Psoas muscle (tissue), 7 donors: ENCODE measurements at regions not wholly inside any gene's neighbourhood (a gene's known extent, or its start where the extent isn't known, plus 50 kb on each side); places are given as distances from the start of the nearest gene placed in this dataset.

Experiments used
- ATAC-seq, 4 donors: fragments of 200-7000 bp; cut with Tn5 transposase; one replicate each; pipeline ENCODE4 v1.9.1; 2020; ENCODE audit warnings: moderate library complexity in 3 of 4, mild to moderate bottlenecking in 2 of 4
- DNase-seq, 2 donors: peaks; one replicate each; pipeline ENCODE4 v3.0.0-alpha.2; 2020
- H3K27ac ChIP-seq: fragments of 200-600 bp; one replicate; pipeline ENCODE4 v1.8.0; 2022
- H3K27me3 ChIP-seq, 3 donors: fragments of 200-600 bp in 1 of 3; one replicate each; pipeline versions ENCODE4 v1.6.1 to v1.8.0; 2013 to 2022; ENCODE audit warnings: low read length in 2 of 3, mild to moderate bottlenecking in 2 of 3, moderate library complexity in 1 of 3; ENCODE audit not compliant: insufficient read depth in 3 of 3
- H3K36me3 ChIP-seq, 2 donors: fragments of 200-600 bp in 1 of 2; one replicate each; pipeline versions ENCODE4 v1.6.1 to v1.8.0; 2013 to 2022; ENCODE audit warnings: low read depth in 1 of 2, mild to moderate bottlenecking in 1 of 2, moderate library complexity in 1 of 2; ENCODE audit not compliant: insufficient read depth in 1 of 2
- H3K4me1 ChIP-seq: fragments of 200-600 bp; one replicate; pipeline ENCODE4 v1.8.0; 2022
- H3K4me3 ChIP-seq: fragments of 200-600 bp; one replicate; pipeline ENCODE4 v1.8.0; 2022; ENCODE audit warnings: mild to moderate bottlenecking
- H3K9me3 ChIP-seq: fragments of 200-600 bp; one replicate; pipeline ENCODE4 v1.8.0; 2022
- WGBS, 3 donors: extraction: QIAGEN DNeasy Blood & Tissue Kit; methylation state at CpG; one replicate each; pipeline versions ENCODE4 v1.1.6 to v1.1.7; 2013; 5-methylcytosine and 5-hydroxymethylcytosine counted together
- intact Hi-C, 2 donors: fragments of 100-400 bp; cut with DNase I; formaldehyde crosslinking; loops; one replicate each; pipeline versions ENCODE4 v1.11.0 to v1.14.2; 2022
- TF ChIP-seq, protein P1 (sequence below): fragments of 200-600 bp; IDR thresholded peaks from one replicate; pipeline ENCODE4 v1.8.0; 2022; ENCODE audit warnings: antibody characterized with exemption
- donor health status: healthy with polysubstance abuse.
- donor health status: DM: no; HTN: no; CAD: no; lungs with moderate emphysema.
- donor health status: Bipolar disorder and iron deficiency.
- donor health status: healthy.
- donor health status: DM: yes; HTN: yes; CAD: no.
- donor health status: DM: no; HTN: no; CAD: no.
- donor health status: DM: yes; HTN: yes; CAD: no.

DNA sequence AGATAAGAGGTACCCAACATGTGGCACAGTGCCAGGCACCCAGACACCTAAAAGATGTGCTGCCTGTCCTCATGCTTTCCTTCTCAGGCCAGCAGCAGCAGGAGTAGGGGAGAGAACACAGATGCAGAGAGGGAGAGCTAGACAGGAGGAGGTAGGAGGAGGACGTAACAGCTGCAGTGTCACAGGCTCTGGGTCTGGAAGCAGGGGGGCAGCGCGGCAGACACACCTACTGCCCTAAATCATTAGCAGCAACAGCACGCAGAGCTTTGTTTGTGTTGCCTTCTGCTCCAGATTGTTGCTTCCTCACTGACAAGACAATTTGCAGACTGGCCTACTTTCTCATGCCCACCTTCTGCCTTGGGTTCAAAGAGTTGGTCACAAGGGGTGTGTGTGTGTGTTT lies 196.7 kb upstream of the DAB1 start:
- ATAC-seq (no peak), DNase-seq (no peak)
- Histone ChIP-seq H3K27ac (no peak overlapping the region), H3K36me3 (no peaks in the 10 kb centered on the region), H3K27me3 (no peaks in the 10 kb centered on the region), H3K4me1 (no peaks in the 10 kb centered on the region), H3K9me3 (no peaks in the 10 kb centered on the region), H3K4me3 (no peak overlapping the region)
- TF ChIP-seq, protein P1, sequence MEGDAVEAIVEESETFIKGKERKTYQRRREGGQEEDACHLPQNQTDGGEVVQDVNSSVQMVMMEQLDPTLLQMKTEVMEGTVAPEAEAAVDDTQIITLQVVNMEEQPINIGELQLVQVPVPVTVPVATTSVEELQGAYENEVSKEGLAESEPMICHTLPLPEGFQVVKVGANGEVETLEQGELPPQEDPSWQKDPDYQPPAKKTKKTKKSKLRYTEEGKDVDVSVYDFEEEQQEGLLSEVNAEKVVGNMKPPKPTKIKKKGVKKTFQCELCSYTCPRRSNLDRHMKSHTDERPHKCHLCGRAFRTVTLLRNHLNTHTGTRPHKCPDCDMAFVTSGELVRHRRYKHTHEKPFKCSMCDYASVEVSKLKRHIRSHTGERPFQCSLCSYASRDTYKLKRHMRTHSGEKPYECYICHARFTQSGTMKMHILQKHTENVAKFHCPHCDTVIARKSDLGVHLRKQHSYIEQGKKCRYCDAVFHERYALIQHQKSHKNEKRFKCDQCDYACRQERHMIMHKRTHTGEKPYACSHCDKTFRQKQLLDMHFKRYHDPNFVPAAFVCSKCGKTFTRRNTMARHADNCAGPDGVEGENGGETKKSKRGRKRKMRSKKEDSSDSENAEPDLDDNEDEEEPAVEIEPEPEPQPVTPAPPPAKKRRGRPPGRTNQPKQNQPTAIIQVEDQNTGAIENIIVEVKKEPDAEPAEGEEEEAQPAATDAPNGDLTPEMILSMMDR, result no peak
- 31 to 63% (median 49%) methylated on average over 4 of the region's 4 CpGs for WGBS, 3 donors
- intact Hi-C loops, result loop anchor here in 1 of 2 donors (5.0 kb wide), 2 partner anchors 62 to 137 kb away; no protein-coding TSS in a partner anchor

DNA sequence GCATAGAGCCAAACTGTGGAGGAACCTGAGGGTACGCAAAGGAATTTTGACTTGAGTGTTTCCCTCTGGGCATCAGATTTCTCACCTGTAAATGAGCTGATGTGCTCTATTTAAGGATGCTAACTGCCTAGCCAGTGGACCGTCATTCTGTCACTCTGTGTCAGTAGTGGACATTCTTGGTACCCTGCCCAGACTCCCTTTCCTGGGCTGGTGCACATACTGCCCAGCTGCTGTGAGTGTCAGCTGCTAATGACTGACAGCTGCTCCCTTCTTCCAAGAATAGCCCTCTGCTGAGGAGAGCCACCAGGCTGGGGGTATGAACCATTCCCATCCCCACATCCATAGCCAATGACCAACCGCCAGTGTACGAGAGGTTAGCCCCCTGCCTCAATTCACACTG lies 193.1 kb upstream of the DAB1 start:
- Histone ChIP-seq H3K4me3 (no peak overlapping the region), H3K36me3 (no peaks in the 10 kb centered on the region), H3K4me1 (no peaks in the 10 kb centered on the region), H3K27me3 (no peaks in the 10 kb centered on the region), H3K9me3 (no peaks in the 10 kb centered on the region), H3K27ac (no peak overlapping the region)
- WGBS, 3 donors, result 29 to 46% (median 42%) methylated on average over 4 of the region's 4 CpGs
- intact Hi-C loops, result no loop called here
- TF ChIP-seq, protein P1, result no peak
- peak; percentile 99 to 100 (median 100) for ATAC-seq
- peak; percentile 55 to 79 for DNase-seq

DNA sequence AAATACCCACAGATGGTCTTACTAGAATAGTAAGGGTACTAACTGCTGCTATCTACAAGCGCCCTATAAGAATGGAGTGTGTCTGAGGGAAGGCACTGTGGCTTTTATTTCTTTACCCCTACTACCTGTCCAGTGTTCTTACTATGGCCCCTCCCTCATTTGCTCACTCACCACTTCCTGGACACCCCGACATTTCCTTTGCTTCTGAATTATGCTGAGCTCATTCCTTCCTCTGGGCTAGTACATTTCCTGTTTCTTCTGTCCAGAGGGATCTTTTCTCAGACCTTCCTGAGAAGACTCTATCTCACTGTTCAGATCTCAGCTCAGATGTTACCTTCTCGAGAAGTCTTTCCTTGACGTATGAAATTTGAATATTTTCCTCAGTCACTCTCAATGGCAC lies 192.1 kb upstream of the DAB1 start:
- no peaks in the 10 kb centered on the region for H3K36me3 ChIP-seq
- DNase-seq, result no peak
- no peak overlapping the region for H3K4me3 ChIP-seq
- TF ChIP-seq, protein P1, result no peak
- no peak for ATAC-seq
- no peaks in the 10 kb centered on the region for H3K27me3 ChIP-seq
- no peaks in the 10 kb centered on the region for H3K4me1 ChIP-seq
- intact Hi-C loops, result no loop called here
- WGBS, 3 donors, result 73 to 80% (median 79%) methylated on average over 4 of the region's 4 CpGs
- H3K27ac ChIP-seq, result no peak overlapping the region
- H3K9me3 ChIP-seq, result no peaks in the 10 kb centered on the region

DNA sequence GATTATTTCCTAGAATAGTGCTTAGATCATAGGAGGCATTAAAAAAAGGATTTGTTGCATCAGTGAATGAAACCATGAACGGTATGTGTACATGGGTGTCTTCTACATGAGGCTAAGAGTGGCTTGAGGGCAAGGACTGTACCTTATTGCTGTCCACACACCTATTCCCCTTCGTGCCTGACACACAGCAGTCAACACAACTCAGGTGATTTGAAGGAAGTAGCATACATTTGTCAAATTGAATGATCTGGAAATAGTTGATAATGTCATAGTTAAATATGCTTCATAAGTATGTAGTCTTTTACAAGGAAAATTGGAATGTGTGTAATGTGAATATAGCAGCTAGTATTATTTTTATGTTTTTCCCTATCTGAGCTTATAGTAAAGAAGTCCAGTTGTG lies 189.0 kb upstream of the DAB1 start:
- H3K9me3 ChIP-seq, result no peaks in the 10 kb centered on the region
- ATAC-seq, result no peak
- intact Hi-C loops, result no loop called here

DNA sequence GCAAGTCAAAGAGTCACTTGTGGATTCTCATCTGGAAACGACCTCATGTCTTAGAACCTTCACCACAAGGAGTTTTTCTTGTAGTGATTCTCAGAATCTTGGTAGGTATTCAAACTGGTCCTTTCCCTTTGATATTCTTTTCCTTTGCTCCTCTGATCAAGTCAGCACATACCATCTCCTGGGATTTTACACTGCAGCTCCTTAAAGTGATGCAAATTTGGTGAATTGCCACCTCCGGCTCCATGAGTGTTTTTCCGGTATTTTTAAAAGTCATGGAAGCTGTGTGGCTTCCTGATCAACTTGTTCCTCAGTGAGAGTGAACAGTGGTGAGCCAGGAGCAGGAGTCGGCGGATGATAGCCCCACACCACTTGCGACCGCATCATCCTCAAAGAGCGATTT lies 182.1 kb upstream of the DAB1 start:
- TF ChIP-seq, protein P1, result no peak
- H3K27ac ChIP-seq, result no peak overlapping the region
- H3K36me3 ChIP-seq, result no peaks in the 10 kb centered on the region
- H3K27me3 ChIP-seq, result no peaks in the 10 kb centered on the region
- DNase-seq (no peak), ATAC-seq (no peak)
- WGBS, 3 donors, result 80 to 88% (median 85%) methylated on average over 8 of the region's 8 CpGs
- intact Hi-C loops, result no loop called here
- H3K9me3 ChIP-seq, result no peaks in the 10 kb centered on the region
- H3K4me3 ChIP-seq, result no peak overlapping the region
- H3K4me1 ChIP-seq, result no peaks in the 10 kb centered on the region

More for the DNA sequence above, 189.0 kb upstream of the DAB1 start:
- no peaks in the 10 kb centered on the region for H3K36me3 ChIP-seq
- H3K27me3 ChIP-seq, result no peaks in the 10 kb centered on the region
- no peak overlapping the region for H3K4me3 ChIP-seq
- H3K27ac ChIP-seq, result no peak overlapping the region
- no peak for DNase-seq
- TF ChIP-seq, protein P1, result no peak
- H3K4me1 ChIP-seq, result no peaks in the 10 kb centered on the region
- WGBS, 3 donors, result 77 to 88% (median 84%) methylated on average over 2 of the region's 2 CpGs
